HCT116 (cell line): ENCODE measurements at regions not wholly inside any gene's neighbourhood (a gene's known extent, or its start where the extent isn't known, plus 50 kb on each side); places are given as distances from the start of the nearest gene placed in this dataset.

Source experiments
- ATAC-seq: fragments of 200-7000 bp; cut with Tn5 transposase; 2 replicates; pipeline ENCODE4 v1.9.1; 2020; ENCODE audit warnings: mild to moderate bottlenecking, moderate library complexity
- BruUV-seq: library from RNA; stranded (reverse); fragments of 400-500 nt; replicated peaks from 2 replicates; lab custom pipeline; 2021; lab: Mats Ljungman, UMichigan
- CTCF ChIA-PET: fragments of 300-600 bp; sonication (Branson Sonifier 250); formaldehyde crosslinking; loops from one replicate; lab custom pipeline; 2021; ENCODE audit warnings: antibody characterized with exemption; lab: Charles Lee
- POLR2A ChIA-PET: fragments of 300-600, 350-600 bp; sonication (Branson Sonifier 250); formaldehyde crosslinking; loops from one replicate; lab custom pipeline; 2021; ENCODE audit warnings: antibody characterized with exemption; lab: Charles Lee
- RAD21 ChIA-PET, 2 experiments: fragments of 300-600 bp; sonication (Branson Sonifier 250); formaldehyde crosslinking; loops; one replicate each; lab custom pipeline; 2023; ENCODE audit warnings: low total read pairs in 2 of 2; ENCODE audit not compliant: uncharacterized antibody in 2 of 2, unreplicated experiment in 2 of 2, low non-redundant PET in 1 of 2; lab: Charles Lee
- DNase-seq: peaks from one replicate; pipeline ENCODE4 v3.0.0-alpha.2; 2010; ENCODE audit warnings: low read depth, low spot score
- H2AFZ ChIP-seq: fragments of 200-600 bp; shearing (Covaris generic), sonication (generic); 2 replicates; pipeline ENCODE4 v1.6.1; 2017; ENCODE audit warnings: low read depth, mixed run types, mixed read lengths, antibody characterized with exemption, low read length; ENCODE audit not compliant: poor library complexity, severe bottlenecking
- H3K27ac ChIP-seq: 2 replicates; pipeline ENCODE4 v1.5.1; 2012; ENCODE audit warnings: low read depth, low read length
- H3K27me3 ChIP-seq: fragments of 200-600 bp; sonication (generic); 2 replicates; pipeline ENCODE4 v1.6.1; 2016; ENCODE audit warnings: mixed run types, low read length, mixed read lengths; ENCODE audit not compliant: insufficient read depth
- H3K36me3 ChIP-seq, 2 experiments: fragments of 200-500 bp in 1 of 2; fragments of 200-600 bp in 1 of 2; sonication (Bioruptor generic) in 1 of 2; sonication (generic) in 1 of 2; 2 replicates each; pipeline versions ENCODE4 v1.5.1 to v1.6.1; 2014 to 2016; ENCODE audit warnings: low read length in 2 of 2, inconsistent platforms in 1 of 2, mixed read lengths in 1 of 2, mixed run types in 1 of 2; ENCODE audit not compliant: insufficient read depth in 2 of 2, control insufficient read depth in 1 of 2
- H3K4me1 ChIP-seq, 2 experiments: fragments of 200-600 bp in 1 of 2; sonication (generic) in 1 of 2; 2 replicates each; pipeline versions ENCODE4 v1.5.1 to v1.6.1; 2012 to 2017; ENCODE audit warnings: low read length in 2 of 2, inconsistent platforms in 1 of 2, mild to moderate bottlenecking in 1 of 2, mixed read lengths in 1 of 2, mixed run types in 1 of 2, moderate library complexity in 1 of 2; ENCODE audit not compliant: insufficient read depth in 2 of 2, control insufficient read depth in 1 of 2
- H3K4me2 ChIP-seq: fragments of 200-600 bp; sonication (generic); 2 replicates; pipeline ENCODE4 v1.6.1; 2017; ENCODE audit warnings: mixed run types, low read length, mixed read lengths
- H3K4me3 ChIP-seq, 2 experiments: fragments of 200-600 bp in 1 of 2; sonication (generic) in 1 of 2; replicated peaks in 1 of 2; 2 replicates each; pipeline ENCODE4 v1.5.1; 2011 to 2016; ENCODE audit warnings: low read length in 2 of 2, control low read depth in 1 of 2, low read depth in 1 of 2, mild to moderate bottlenecking in 1 of 2, mixed read lengths in 1 of 2, mixed run types in 1 of 2
- H3K79me2 ChIP-seq: fragments of 200-600 bp; sonication (generic); 2 replicates; pipeline ENCODE4 v1.6.1; 2017; ENCODE audit warnings: mild to moderate bottlenecking, mixed run types, low read length, moderate library complexity, mixed read lengths; ENCODE audit not compliant: insufficient read depth
- H3K9ac ChIP-seq: fragments of 200-600 bp; sonication (generic); 2 replicates; pipeline ENCODE4 v1.6.1; 2016; ENCODE audit warnings: low read length, mixed read lengths
- H3K9me2 ChIP-seq: fragments of 200-600 bp; sonication (generic), shearing (Covaris generic); 2 replicates; pipeline ENCODE4 v1.6.1; 2017; ENCODE audit warnings: mixed run types, mild to moderate bottlenecking, moderate library complexity; ENCODE audit not compliant: insufficient read depth
- H3K9me3 ChIP-seq, 2 experiments: fragments of 200-500 bp in 1 of 2; fragments of 200-600 bp in 1 of 2; sonication (Bioruptor generic) in 1 of 2; sonication (generic) in 1 of 2; 2 replicates each; pipeline ENCODE4 v1.6.1; 2014 to 2017; ENCODE audit warnings: low read length in 2 of 2, mixed read lengths in 2 of 2, inconsistent platforms in 1 of 2, low read depth in 1 of 2, mild to moderate bottlenecking in 1 of 2, mixed run types in 1 of 2, moderate library complexity in 1 of 2; ENCODE audit not compliant: control insufficient read depth in 1 of 2, insufficient read depth in 1 of 2
- H4K20me1 ChIP-seq: fragments of 200-600 bp; sonication (generic), shearing (Covaris generic); 2 replicates; pipeline ENCODE4 v1.6.1; 2017; ENCODE audit warnings: mixed run types, mild to moderate bottlenecking, moderate library complexity; ENCODE audit not compliant: insufficient read depth
- CBX3 ChIP-seq: IDR thresholded peaks from 2 replicates; pipeline ENCODE4 v1.6.1; 2012; ENCODE audit warnings: low read depth
- CEBPB ChIP-seq: IDR thresholded peaks from 2 replicates; pipeline ENCODE4 v1.6.1; 2012; ENCODE audit warnings: low read depth
- CTCF ChIP-seq, 3 experiments: fragments of 200-600 bp in 1 of 3; sonication (generic) in 1 of 3; IDR thresholded peaks in 2 of 3; conservative IDR thresholded peaks in 1 of 3; 2 replicates each; pipeline ENCODE4 v1.5.1; 2012 to 2017; ENCODE audit warnings: low read depth in 2 of 3, low read length in 2 of 3, antibody characterized with exemption in 1 of 3, borderline replicate concordance in 1 of 3, control low read depth in 1 of 3, mild to moderate bottlenecking in 1 of 3, mixed read lengths in 1 of 3, mixed run types in 1 of 3, moderate library complexity in 1 of 3; ENCODE audit not compliant: insufficient read depth in 1 of 3
- EGR1 ChIP-seq: IDR thresholded peaks from 2 replicates; pipeline ENCODE4 v1.6.1; 2012; ENCODE audit warnings: low read depth
- ELF1 ChIP-seq: IDR thresholded peaks from 2 replicates; pipeline ENCODE4 v1.6.1; 2012; ENCODE audit warnings: low read depth, borderline replicate concordance
- EZH2 ChIP-seq: fragments of 200-600 bp; sonication (generic); IDR thresholded peaks from 2 replicates; pipeline ENCODE4 v1.6.1; 2017; ENCODE audit warnings: antibody characterized with exemption, mixed run types
- EZH2phosphoT487 ChIP-seq: fragments of 200-600 bp; IDR thresholded peaks from 2 replicates; pipeline ENCODE4 v1.6.1; 2018; ENCODE audit warnings: antibody characterized with exemption, borderline replicate concordance
- JUND ChIP-seq: IDR thresholded peaks from 2 replicates; pipeline ENCODE4 v1.6.1; 2012
- POLR2A ChIP-seq: IDR thresholded peaks from 2 replicates; pipeline ENCODE4 v1.7.0; 2011; ENCODE audit warnings: borderline replicate concordance; ENCODE audit not compliant: insufficient read depth, insufficient read length; ENCODE audit errors: extremely low read depth
- POLR2AphosphoS5 ChIP-seq: IDR thresholded peaks from 2 replicates; pipeline ENCODE4 v1.6.1; 2011; ENCODE audit warnings: mild to moderate bottlenecking, low read depth, low read length, moderate library complexity
- SIN3A ChIP-seq: IDR thresholded peaks from 2 replicates; pipeline ENCODE4 v1.6.1; 2012; ENCODE audit warnings: low read depth
- SP1 ChIP-seq: IDR thresholded peaks from 2 replicates; pipeline ENCODE4 v1.6.1; 2012; ENCODE audit warnings: low read depth
- SRF ChIP-seq: IDR thresholded peaks from 2 replicates; pipeline ENCODE4 v1.6.1; 2012; ENCODE audit warnings: low read depth
- TCF7L2 ChIP-seq: IDR thresholded peaks from 2 replicates; pipeline ENCODE4 v1.7.0; 2011; ENCODE audit warnings: borderline replicate concordance, inconsistent platforms; ENCODE audit not compliant: insufficient read depth, insufficient read length; ENCODE audit errors: extremely low read depth
- YY1 ChIP-seq: IDR thresholded peaks from 2 replicates; pipeline ENCODE4 v1.6.1; 2011; ENCODE audit warnings: low read length, low read depth, moderate library complexity, mild to moderate bottlenecking; ENCODE audit not compliant: insufficient replicate concordance; ENCODE audit errors: extremely low read depth
- ZFX ChIP-seq: fragments of 450-650 bp; IDR thresholded peaks from 2 replicates; pipeline ENCODE4 v1.6.1; 2017
- intact Hi-C: fragments of 100-400 bp; cut with micrococcal nuclease; formaldehyde crosslinking; loops from 2 replicates; pipeline ENCODE4 v1.10.0; 2022

GRCh38 chr5:116970318-116970717 is 395.7 kb upstream of the SEMA6A start:
- BruUV-seq, result no TSS peak
- TF ChIP-seq YY1 (no peak), CEBPB (no peak), POLR2A (no peak), SIN3A (no peak), CBX3 (no peak), POLR2AphosphoS5 (no peak), EGR1 (no peak)
- TF ChIP-seq, all 23 proteins: peak for 0
- Histone ChIP-seq H3K9me2 (no peaks in the 10 kb centered on the region), H2AFZ (no peak overlapping the region), H3K4me2 (no peak overlapping the region), H3K4me3 (no peak overlapping the region), H3K27me3 (no peaks in the 10 kb centered on the region), H3K27ac (no peak overlapping the region), H4K20me1 (no peaks in the 10 kb centered on the region), H3K79me2 (no peaks in the 10 kb centered on the region), H3K9ac (no peak overlapping the region), H3K36me3 (no peaks in the 10 kb centered on the region), H3K4me1 (no peaks in the 10 kb centered on the region), H3K9me3 (no peaks in the 10 kb centered on the region)
- ChIA-PET CTCF (no interaction called here), RAD21 (no interaction called here), POLR2A (no interaction called here)
- ATAC-seq (no peak), DNase-seq (no peak)
- intact Hi-C loops, result no loop called here

- CTCF ChIA-PET, result no interaction called here
- Histone ChIP-seq H3K4me3 (no peak overlapping the region), H3K4me2 (no peak overlapping the region), H4K20me1 (no peaks in the 10 kb centered on the region), H3K9ac (no peak overlapping the region), H3K36me3 (no peaks in the 10 kb centered on the region), H3K79me2 (no peaks in the 10 kb centered on the region), H3K4me1 (no peaks in the 10 kb centered on the region), H2AFZ (no peak overlapping the region), H3K27ac (no peak overlapping the region), H3K9me2 (no peaks in the 10 kb centered on the region), H3K27me3 (no peaks in the 10 kb centered on the region), H3K9me3 (no peaks in the 10 kb centered on the region)
- no peak for DNase-seq
- ATAC-seq, result no peak
- POLR2A ChIA-PET, result no interaction called here
- TF ChIP-seq CBX3, result no peak
- TF ChIP-seq EZH2, result no peak
- no peak for TF ChIP-seq JUND
- no peak for TF ChIP-seq EZH2phosphoT487
- no peak for TF ChIP-seq TCF7L2
- no peak for TF ChIP-seq EGR1
- TF ChIP-seq CTCF (IDR thresholded peaks at IDR 0.05 in 2 of 3, conservative IDR thresholded peaks at IDR 0.05 in 1 of 3; ENCODE audit: borderline replicate concordance in 1 of 3, insufficient read depth in 1 of 3, low read depth in 2 of 3, low read length in 2 of 3), result no peak
- no peak for TF ChIP-seq ZFX
- no peak for TF ChIP-seq SRF
- TF ChIP-seq SP1, result no peak
- TF ChIP-seq ELF1, result no peak
- TF ChIP-seq YY1, result no peak
- intact Hi-C loops, result no loop called here
- no TSS peak for BruUV-seq
- RAD21 ChIA-PET, result no interaction called here
These were observed 389.8 kb upstream of the SEMA6A start for GRCh38 chr5:116964438-116964837.
